ENCODE measurements at regions not wholly inside any gene's neighbourhood (a gene's known extent, or its start where the extent isn't known, plus 50 kb on each side); places are given as distances from the start of the nearest gene placed in this dataset.

DNA sequence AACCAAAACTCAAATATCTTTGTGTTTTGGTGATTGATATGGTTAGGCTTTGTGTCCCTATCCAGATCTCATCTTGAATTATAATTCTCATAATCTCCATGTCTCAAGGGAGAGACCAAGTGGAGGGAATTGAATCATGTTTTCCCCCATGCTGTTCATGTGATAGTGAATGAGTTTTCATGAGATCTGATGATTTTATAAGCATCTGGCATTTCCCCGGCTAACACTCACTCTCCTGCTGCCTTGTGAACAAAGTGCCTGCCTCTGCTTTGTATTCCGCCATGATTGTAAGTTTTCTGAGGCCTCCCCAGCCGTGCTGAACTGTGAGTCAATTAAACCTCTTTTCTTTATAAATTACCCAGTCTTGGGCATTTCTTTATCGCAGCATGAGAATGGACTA, 419.5 kb downstream of the SH2D4B start:
- CTCF ChIA-PET, result no interaction called here
- DNase-seq (no peak), ATAC-seq (ENCODE audit: low read depth) (no peak)
- Histone ChIP-seq H3K36me3 (ENCODE audit: control insufficient read depth, insufficient read depth, low read length) (no peaks in the 10 kb centered on the region), H2BK20ac (ENCODE audit: low read depth, low read length) (no peak overlapping the region), H3K23ac (ENCODE audit: low read depth, low read length) (no peak overlapping the region), H3K18ac (ENCODE audit: low read depth, low read length) (no peak overlapping the region), H3K14ac (replicated peaks; ENCODE audit: low read depth, low read length) (no peak overlapping the region), H3K4me1 (ENCODE audit: control insufficient read depth, insufficient read depth, low read length) (no peaks in the 10 kb centered on the region), H3K9me1 (ENCODE audit: insufficient read depth, low read length) (no peaks in the 10 kb centered on the region), H2AK9ac (replicated peaks; ENCODE audit: low read depth, low read length, poor library complexity) (no peak overlapping the region), H3K4me3 (ENCODE audit: insufficient read depth, low read depth, low read length) (no peak overlapping the region), H3K27ac (ENCODE audit: insufficient read depth, low read length) (no peak overlapping the region), H2AFZ (replicated peaks; ENCODE audit: low read length, poor library complexity) (no peak overlapping the region), H2BK120ac (ENCODE audit: low read depth, low read length) (no peak overlapping the region), H3K79me1 (ENCODE audit: low read depth in 1 of 2, low read length in 2 of 2) (no peaks in the 10 kb centered on the region), H2AK5ac (ENCODE audit: low read depth, low read length) (no peak overlapping the region), H3K4ac (ENCODE audit: low read depth, low read length) (no peak overlapping the region), H4K91ac (ENCODE audit: insufficient read depth, low read depth, low read length) (no peak overlapping the region), H3K9ac (ENCODE audit: low read depth, low read length) (no peak overlapping the region), H4K5ac (ENCODE audit: low read depth, low read length) (no peak overlapping the region), H2BK15ac (ENCODE audit: low read depth, low read length) (no peak overlapping the region), H2BK5ac (ENCODE audit: low read depth, low read length, poor library complexity, severe bottlenecking) (no peak overlapping the region), H3K56ac (ENCODE audit: extremely low read depth, insufficient read depth, low read length) (no peak overlapping the region), H4K8ac (ENCODE audit: low read depth in 2 of 2, low read length in 2 of 2) (no peak overlapping the region), H3K4me2 (ENCODE audit: low read depth, low read length) (no peak overlapping the region), H4K20me1 (ENCODE audit: insufficient read depth, low read length) (no peaks in the 10 kb centered on the region), H3K9me3 (ENCODE audit: control insufficient read depth, insufficient read depth, low read length) (peaks cover 5% of the 10 kb centered on the region), H3K27me3 (ENCODE audit: control insufficient read depth, insufficient read depth, low read length) (no peaks in the 10 kb centered on the region)
- in situ Hi-C loops (cut with MboI; ENCODE audit: low sequenced_read_pairs) (no loop called here), intact Hi-C loops (cut with micrococcal nuclease) (no loop called here), dilution Hi-C loops (cut with HindIII; ENCODE audit: low sequenced_read_pairs, unreplicated experiment) (no loop called here)
- no TSS peak for BruUV-seq (replicated peaks)
- WGBS, 2 experiments (ENCODE audit: extremely low coverage in 2 of 2, insufficient read length in 1 of 2), result no CpG with 5 or more reads among the region's 4 CpGs
- POLR2A ChIA-PET (ENCODE audit: unreplicated experiment), result no interaction called here
- no peak for TF ChIP-seq CHD1 (IDR thresholded peaks at IDR 0.05; ENCODE audit: low read depth, low read length)

All from IMR-90 (cell line).